ENCODE measurements at regions not wholly inside any gene's neighbourhood (a gene's known extent, or its start where the extent isn't known, plus 50 kb on each side); places are given as distances from the start of the nearest gene placed in this dataset.

DNA sequence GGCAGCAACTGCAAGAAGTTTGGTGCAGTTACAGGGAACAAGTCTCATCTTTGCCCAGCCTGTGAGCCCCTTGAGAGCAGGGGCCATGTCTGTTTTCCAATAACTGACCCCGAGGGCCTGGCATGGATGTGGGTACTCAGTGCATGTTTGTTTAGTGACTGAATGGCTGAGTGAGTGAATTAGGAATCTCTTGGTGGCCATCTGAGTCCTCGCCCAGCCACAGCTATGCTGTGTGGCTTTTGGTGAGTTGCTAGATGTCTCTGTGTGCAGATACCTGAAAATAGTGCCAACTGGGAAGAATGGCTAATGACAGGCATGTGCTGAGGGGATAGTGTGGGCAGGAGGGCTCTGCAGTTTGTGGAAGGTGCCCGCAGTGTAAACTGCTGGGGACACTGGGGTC is 54.4 kb upstream of the PCBD1 start:
- DNase-seq (no peak), ATAC-seq (ENCODE audit: insufficient read depth, low read depth) (no peak)
- TF ChIP-seq, protein P1, sequence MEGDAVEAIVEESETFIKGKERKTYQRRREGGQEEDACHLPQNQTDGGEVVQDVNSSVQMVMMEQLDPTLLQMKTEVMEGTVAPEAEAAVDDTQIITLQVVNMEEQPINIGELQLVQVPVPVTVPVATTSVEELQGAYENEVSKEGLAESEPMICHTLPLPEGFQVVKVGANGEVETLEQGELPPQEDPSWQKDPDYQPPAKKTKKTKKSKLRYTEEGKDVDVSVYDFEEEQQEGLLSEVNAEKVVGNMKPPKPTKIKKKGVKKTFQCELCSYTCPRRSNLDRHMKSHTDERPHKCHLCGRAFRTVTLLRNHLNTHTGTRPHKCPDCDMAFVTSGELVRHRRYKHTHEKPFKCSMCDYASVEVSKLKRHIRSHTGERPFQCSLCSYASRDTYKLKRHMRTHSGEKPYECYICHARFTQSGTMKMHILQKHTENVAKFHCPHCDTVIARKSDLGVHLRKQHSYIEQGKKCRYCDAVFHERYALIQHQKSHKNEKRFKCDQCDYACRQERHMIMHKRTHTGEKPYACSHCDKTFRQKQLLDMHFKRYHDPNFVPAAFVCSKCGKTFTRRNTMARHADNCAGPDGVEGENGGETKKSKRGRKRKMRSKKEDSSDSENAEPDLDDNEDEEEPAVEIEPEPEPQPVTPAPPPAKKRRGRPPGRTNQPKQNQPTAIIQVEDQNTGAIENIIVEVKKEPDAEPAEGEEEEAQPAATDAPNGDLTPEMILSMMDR (IDR thresholded peaks at IDR 0.05; ENCODE audit: borderline replicate concordance, extremely low read depth, low read length, poor library complexity, severe bottlenecking): no peak
- TF ChIP-seq EZH2 (IDR thresholded peaks at IDR 0.05; ENCODE audit: borderline replicate concordance, low read depth, low read length, severe bottlenecking): no peak
- no peaks in the 10 kb centered on the region for H3K27me3 ChIP-seq (ENCODE audit: insufficient read depth, low read length, poor library complexity)
- H3K9me3 ChIP-seq (ENCODE audit: insufficient read depth, low read length, severe bottlenecking): no peaks in the 10 kb centered on the region
- no peaks in the 10 kb centered on the region for H3K36me3 ChIP-seq (ENCODE audit: insufficient read depth, low read length)
- H2AFZ ChIP-seq (ENCODE audit: low read depth, low read length): no peak overlapping the region
- H3K4me1 ChIP-seq (ENCODE audit: insufficient read depth, low read length): no peaks in the 10 kb centered on the region
- H3K9ac ChIP-seq (ENCODE audit: low read depth, low read length): no peak overlapping the region
- H3K27ac ChIP-seq (ENCODE audit: low read length): no peak overlapping the region
- no peak overlapping the region for H3K4me2 ChIP-seq (ENCODE audit: insufficient read depth, low read length)
- H3K4me3 ChIP-seq (ENCODE audit: low read depth in 1 of 2, low read length in 2 of 2): no peak overlapping the region
- H4K20me1 ChIP-seq (ENCODE audit: insufficient read depth, low read length): no peaks in the 10 kb centered on the region
- H3K79me2 ChIP-seq (ENCODE audit: insufficient read depth, low read length): no peaks in the 10 kb centered on the region

DNA sequence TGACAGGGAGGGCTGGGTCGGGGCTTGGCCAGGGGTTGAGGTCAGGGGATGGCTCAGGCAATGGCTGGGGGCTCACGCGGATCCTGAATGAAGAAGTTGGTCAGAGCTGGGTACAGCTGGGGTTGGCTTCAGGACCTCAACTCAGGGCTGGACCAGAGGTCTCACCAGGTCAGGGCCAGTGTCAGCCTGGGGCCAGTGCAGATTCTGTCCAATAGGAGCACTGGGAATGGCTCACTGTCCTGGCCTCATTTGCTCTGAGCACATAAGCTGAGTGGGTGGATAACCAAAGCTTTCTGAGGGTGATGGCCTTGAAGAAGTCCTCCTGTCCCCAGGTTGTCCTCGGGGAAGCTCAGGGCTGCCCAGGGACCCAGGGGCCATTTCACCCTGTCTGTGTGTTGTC is 54.9 kb upstream of the PCBD1 start:
- ATAC-seq (ENCODE audit: insufficient read depth, low read depth) (no peak), DNase-seq (no peak)
- no peak overlapping the region for H3K9ac ChIP-seq (ENCODE audit: low read depth, low read length)
- H3K27ac ChIP-seq (ENCODE audit: low read length): no peak overlapping the region
- H3K79me2 ChIP-seq (ENCODE audit: insufficient read depth, low read length): no peaks in the 10 kb centered on the region
- no peaks in the 10 kb centered on the region for H3K36me3 ChIP-seq (ENCODE audit: insufficient read depth, low read length)
- no peak overlapping the region for H3K4me2 ChIP-seq (ENCODE audit: insufficient read depth, low read length)
- H3K4me1 ChIP-seq (ENCODE audit: insufficient read depth, low read length): no peaks in the 10 kb centered on the region
- H2AFZ ChIP-seq (ENCODE audit: low read depth, low read length): no peak overlapping the region
- H3K27me3 ChIP-seq (ENCODE audit: insufficient read depth, low read length, poor library complexity): no peaks in the 10 kb centered on the region
- no peak for TF ChIP-seq EZH2 (IDR thresholded peaks at IDR 0.05; ENCODE audit: borderline replicate concordance, low read depth, low read length, severe bottlenecking)
- TF ChIP-seq, protein P1 (IDR thresholded peaks at IDR 0.05; ENCODE audit: borderline replicate concordance, extremely low read depth, low read length, poor library complexity, severe bottlenecking): no peak
- no peaks in the 10 kb centered on the region for H3K9me3 ChIP-seq (ENCODE audit: insufficient read depth, low read length, severe bottlenecking)
- H4K20me1 ChIP-seq (ENCODE audit: insufficient read depth, low read length): no peaks in the 10 kb centered on the region
- no peak overlapping the region for H3K4me3 ChIP-seq (ENCODE audit: low read depth in 1 of 2, low read length in 2 of 2)

DNA sequence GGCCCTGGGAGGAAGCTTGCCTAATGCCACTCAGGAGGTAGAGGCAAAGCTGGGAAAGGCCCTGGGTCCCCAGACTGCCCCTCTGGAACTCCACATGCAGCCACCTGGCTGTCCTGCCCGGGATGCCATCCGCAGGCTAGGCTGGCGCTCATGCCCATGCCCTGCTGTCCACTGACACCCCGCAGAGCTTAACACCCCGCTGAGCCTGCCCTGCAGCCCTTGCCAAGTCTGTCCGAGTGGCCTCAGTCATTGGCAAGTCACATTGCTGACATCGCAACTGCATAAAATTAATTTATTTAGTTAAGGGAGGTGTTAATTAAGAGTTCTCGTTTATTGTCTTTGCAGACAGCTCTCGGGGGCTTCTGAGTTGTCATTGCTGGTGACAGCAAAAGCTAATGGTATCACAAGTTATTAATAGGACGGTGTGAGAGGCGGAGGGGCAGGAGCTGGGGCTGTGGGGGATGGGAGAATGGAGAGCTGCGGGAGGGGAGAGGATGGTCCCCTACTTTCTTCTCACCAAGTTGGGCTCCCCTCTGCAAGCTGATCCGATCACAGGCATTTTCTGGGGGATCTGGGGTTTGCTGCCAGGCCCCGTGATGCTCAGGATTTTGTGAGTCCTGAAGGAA is 55.6 kb upstream of the PCBD1 start:
- ATAC-seq (ENCODE audit: insufficient read depth, low read depth) (no peak), DNase-seq (no peak)
- Histone ChIP-seq H2AFZ (ENCODE audit: low read depth, low read length) (no peak overlapping the region), H3K27me3 (ENCODE audit: insufficient read depth, low read length, poor library complexity) (peaks cover 4% of the 10 kb centered on the region), H3K36me3 (ENCODE audit: insufficient read depth, low read length) (no peaks in the 10 kb centered on the region), H3K27ac (ENCODE audit: low read length) (no peak overlapping the region), H3K4me2 (ENCODE audit: insufficient read depth, low read length) (no peak overlapping the region), H3K4me1 (ENCODE audit: insufficient read depth, low read length) (no peaks in the 10 kb centered on the region), H4K20me1 (ENCODE audit: insufficient read depth, low read length) (no peaks in the 10 kb centered on the region), H3K9ac (ENCODE audit: low read depth, low read length) (no peak overlapping the region), H3K9me3 (ENCODE audit: insufficient read depth, low read length, severe bottlenecking) (no peaks in the 10 kb centered on the region), H3K4me3 (ENCODE audit: low read depth in 1 of 2, low read length in 2 of 2) (no peak overlapping the region), H3K79me2 (ENCODE audit: insufficient read depth, low read length) (no peaks in the 10 kb centered on the region)
- TF ChIP-seq EZH2 (IDR thresholded peaks at IDR 0.05; ENCODE audit: borderline replicate concordance, low read depth, low read length, severe bottlenecking): no peak
- TF ChIP-seq, protein P1 (IDR thresholded peaks at IDR 0.05; ENCODE audit: borderline replicate concordance, extremely low read depth, low read length, poor library complexity, severe bottlenecking): no peak
